Activated effector memory CD4-positive, alpha-beta T cell treated with anti-CD3 and anti-CD28 coated beads, Interleukin-2, amount 50 U/mL, for 16 hours (primary cell): ENCODE measurements at regions not wholly inside any gene's neighbourhood (a gene's known extent, or its start where the extent isn't known, plus 50 kb on each side); places are given as distances from the start of the nearest gene placed in this dataset.
"Not testable (repeated sequence)": the region's sequence is repeated elsewhere in the genome, so short reads cannot be mapped to it uniquely, and the experiment has no call there.

Experiments
- DNase-seq: peaks from one replicate; pipeline ENCODE4 v3.0.0-alpha.2; 2020

DNA sequence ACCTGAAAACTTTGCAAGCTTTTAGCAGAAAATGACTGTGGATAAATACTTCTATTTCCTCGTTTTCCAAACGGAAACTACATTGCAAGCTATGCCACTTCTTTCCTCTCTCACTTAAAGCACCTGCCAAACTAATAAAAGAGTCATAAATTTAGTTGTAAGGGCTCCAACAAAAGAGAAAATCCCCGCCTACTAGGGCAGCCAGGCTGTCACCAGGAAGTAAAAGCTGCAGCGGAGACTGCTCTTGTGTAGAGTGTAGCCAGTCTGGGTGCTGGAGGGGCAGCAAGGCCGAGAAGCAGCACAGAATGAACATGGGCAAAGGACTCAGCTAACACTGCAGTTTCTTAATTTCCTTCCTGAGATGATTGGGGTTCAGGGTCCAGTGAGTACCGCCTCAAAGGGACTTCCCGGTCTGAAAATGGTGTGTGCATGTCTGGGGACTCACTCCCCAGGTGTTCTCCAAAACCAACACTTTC, 89.3 kb upstream of the MAML3 start:
- DNase-seq: no peak

DNA sequence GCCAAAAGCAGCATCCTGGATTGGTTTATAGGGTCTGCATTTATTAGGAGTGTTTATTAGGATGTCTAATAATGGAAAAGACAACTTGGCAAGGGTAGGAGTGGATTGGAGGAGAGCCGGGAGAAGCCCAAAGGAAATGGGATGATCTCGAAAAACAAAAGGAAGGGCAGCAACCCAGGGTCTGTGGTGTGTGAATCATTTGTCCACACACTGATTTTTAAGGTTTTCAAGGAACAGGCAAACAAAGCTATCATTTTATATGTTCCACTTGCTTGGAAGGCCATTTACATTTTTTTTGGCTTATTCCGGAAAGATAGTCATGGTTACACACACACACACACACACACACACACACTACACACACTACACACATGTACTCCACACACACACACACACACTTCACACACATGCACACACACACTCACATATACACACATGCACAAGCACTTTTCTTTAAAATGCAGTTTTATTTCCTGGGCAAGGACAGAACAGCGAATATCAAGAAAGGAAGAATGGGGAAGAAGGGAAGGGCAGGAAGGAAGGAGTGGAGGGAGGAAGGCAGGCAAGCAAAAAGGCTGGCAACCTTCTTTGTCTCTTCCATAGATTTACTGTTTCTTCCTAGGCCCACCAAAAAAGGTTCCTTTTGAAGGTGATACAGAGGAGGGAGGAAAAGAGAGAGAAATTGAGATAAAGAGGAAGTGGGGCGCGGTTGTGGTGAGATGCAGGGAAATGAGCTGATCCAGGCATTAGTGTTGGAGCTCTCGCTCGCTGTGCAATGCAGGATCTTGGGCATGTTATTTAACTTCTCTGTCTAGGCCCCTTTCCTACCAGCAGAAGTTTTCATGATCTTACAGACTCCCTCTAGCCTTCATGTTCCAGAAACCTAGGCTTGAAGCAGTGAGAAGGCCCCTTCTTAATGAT, 88.6 kb upstream of the MAML3 start:
- no peak for DNase-seq

- no peak for DNase-seq
These were observed 86.3 kb upstream of the MAML3 start for GRCh38 chr4:140240237-140240636.

- no peak for DNase-seq
These were observed 85.3 kb upstream of the MAML3 start for GRCh38 chr4:140239311-140239710.

- no peak for DNase-seq
These were observed 84.5 kb upstream of the MAML3 start for GRCh38 chr4:140238351-140239056.

- no peak for DNase-seq
These were observed 83.8 kb upstream of the MAML3 start for GRCh38 chr4:140237616-140238350.

DNA sequence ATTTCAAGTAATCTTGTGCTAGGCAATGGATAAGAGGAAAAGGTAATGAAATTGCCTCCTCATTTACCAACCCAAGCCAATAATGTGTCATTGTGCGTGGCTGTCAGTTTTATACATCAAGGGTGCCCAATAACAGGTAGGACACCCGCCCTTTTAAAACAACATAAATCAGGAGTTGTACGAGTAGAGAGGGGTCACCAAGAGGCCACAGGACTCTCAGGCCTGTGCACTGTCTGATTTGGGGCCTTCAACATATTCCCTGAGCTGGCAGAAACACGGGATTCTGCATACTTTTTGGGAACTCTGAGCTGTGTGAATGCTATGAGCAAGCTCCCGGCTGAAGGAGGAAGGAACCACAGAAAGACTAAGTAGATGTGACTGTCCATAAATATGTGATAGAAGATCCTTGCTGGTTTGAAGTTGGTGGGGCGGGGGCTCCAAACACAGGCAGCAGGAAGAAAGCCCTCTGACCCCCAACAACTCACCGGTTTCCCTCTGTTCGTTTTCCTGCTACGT, 82.7 kb upstream of the MAML3 start:
- DNase-seq: no peak

DNA sequence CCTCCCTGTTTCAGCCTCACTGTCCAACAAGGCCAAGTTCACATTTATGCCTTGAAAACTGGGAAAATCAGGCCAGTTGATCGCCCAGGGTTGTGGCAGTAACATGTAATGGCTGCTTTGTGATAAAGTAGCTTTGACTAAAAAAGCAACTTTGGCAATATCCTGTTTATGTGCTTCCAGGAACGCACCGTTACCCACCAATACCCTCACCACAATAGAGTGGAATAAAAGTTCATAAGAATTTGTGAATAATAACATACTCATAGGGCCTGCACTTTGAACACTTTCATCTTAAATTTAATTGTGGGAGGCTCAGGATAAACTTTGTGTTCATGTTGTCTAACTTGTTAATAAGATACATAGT, 80.7 kb upstream of the MAML3 start:
- no peak for DNase-seq

GRCh38 chr4:140233791-140234696, 80.1 kb upstream of the MAML3 start:
- no peak for DNase-seq

DNA sequence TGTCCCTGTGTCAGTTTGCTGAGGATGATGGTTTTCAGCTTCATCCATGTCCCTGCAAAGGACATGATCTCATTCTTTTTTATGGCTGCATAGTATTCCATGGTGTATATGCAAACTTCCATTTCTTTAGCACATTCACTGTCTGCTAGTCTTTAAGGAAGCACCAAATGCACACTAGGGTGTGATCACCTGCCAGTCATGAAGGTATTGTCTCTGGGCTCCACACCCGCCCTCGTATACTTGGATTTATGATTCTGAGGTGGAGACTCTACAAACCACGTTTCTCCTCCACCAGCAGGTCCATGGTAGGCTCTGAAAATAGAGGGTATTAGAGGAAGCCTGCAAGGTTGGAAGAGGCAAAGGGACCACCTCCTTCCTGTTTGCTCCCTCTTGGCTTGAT, 75.9 kb upstream of the MAML3 start:
- DNase-seq: no peak

- no peak for DNase-seq
These were observed 73.3 kb upstream of the MAML3 start for GRCh38 chr4:140227286-140227685.

GRCh38 chr4:140223056-140223810, 69.2 kb upstream of the MAML3 start:
- no peak for DNase-seq

DNA sequence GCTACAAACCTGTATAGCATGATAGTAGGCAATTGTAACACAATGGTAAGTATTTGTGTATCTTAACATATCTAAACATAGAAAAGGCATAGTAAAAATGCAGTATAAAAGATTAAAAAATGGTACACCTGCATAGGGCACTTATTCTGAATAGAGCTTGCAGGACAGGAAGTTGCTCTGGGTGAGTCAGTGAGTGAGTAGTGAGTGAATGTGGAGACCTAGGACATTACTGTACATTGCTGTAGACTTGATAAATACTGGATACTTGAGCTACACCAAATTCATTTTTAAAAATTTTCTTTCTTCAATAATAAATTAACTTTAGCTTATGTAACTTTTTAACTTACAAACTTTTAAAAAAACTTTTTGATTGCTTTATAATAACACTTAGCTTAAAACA, 68.2 kb upstream of the MAML3 start:
- DNase-seq: no peak

- no peak for DNase-seq
These were observed 66.1 kb upstream of the MAML3 start for GRCh38 chr4:140220058-140220457.

GRCh38 chr4:140219567-140219966, 65.6 kb upstream of the MAML3 start:
- no peak for DNase-seq

DNA sequence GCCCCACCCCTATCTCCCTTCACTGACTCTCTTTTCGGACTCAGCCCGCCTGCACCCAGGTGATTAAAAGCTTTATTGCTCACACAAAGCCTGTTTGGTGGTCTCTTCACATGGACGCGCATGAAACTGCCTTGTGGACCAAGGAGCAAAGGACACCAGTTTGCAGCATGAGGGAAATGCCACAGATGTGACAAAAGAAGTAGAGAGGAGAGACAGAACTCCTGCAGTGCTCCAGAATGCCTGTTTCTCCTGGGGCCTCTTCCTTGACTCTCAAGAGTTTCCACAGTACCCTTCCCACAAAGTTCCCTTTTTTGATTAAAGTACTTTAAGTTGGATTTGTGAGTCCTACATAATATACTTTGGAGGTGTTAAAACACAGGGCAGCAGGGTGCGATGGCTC, 65.1 kb upstream of the MAML3 start:
- DNase-seq: not testable (repeated sequence)

DNA sequence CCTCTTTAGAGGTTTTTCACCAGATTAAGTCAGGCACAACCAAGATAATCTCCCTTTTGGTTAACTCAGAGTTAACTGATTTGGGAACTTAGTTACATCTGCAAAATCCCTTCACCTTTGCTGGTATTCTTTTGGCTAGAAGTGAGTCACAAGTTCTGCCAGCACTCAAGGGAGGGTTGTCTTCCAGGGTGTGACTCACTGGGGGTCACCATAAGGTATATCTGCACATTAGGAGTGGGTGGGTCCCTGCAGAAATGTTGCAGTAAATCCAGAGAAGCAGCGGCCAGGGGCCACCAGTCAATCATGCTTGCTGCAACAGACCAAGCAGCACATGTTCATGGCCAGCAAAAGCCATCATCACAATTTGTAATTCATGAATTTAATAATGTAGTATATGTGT, 59.8 kb upstream of the MAML3 start:
- no peak for DNase-seq

DNA sequence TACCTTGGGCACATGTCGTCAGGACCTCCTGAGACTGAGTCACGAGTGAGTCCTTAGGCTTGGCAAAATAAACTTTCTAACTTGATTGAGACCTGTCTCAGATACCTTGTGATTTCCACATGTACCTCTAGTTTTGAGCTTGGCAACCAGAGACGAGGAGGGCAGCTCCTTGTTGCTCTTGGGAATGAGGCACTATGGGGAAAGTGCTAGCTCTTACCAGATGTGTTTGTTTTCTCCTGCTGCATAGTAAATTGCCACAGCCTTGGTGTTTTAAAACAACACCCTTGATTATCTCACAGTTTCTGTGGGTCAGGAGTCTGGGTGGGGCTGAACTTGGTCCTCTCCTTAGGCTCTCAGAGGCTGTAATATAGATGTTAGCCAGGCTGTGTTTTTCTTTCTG, 59.1 kb upstream of the MAML3 start:
- no peak for DNase-seq

DNA sequence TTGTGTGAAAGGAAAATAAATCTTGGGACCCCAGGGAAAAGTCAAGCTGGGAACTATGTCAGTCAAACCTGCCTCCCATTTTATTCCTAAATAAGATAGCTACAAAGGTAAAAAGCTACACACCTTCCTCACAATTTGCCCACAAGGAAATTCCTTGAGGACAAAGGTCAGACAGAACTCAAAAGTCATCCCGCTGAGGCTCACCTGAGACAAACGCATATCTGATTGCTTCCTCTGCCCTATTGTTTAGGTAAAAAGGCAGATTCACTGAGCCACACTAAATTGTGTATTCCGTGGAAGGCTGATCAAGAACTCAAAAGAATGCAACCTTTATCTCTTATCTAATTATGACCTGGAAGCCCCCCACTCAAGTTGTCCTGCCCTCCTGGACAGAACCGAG, 58.7 kb upstream of the MAML3 start:
- no peak for DNase-seq

DNA sequence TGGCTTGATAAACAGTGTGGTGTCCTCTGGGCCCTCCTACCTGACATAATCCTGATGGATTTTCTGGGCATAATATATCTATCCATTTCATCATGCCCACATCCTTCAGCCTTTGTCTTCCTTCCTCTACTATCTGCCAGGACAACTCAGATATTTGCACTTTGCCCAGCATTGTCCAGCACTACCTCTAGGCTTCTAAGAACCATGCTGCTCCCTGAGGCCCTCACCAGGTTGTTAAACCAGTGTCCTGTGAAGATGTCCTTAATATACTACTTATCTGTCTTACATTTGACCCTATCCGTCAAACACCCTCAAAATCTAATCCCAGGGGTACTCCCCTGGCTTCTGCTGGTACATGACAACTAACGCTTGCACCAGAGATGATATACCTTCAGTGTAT, 58.2 kb upstream of the MAML3 start:
- no peak for DNase-seq

- DNase-seq: no peak
These were observed 57.7 kb upstream of the MAML3 start for GRCh38 chr4:140211693-140212092.
